ENCODE measurements at regions not wholly inside any gene's neighbourhood (a gene's known extent, or its start where the extent isn't known, plus 50 kb on each side); places are given as distances from the start of the nearest gene placed in this dataset.
"Not testable (repeated sequence)": the region's sequence is repeated elsewhere in the genome, so short reads cannot be mapped to it uniquely, and the experiment has no call there.

- DNase-seq (ENCODE audit: low read depth): no peak
These were observed 99.9 kb upstream of the FN1 start for GRCh38 chr2:215535741-215536140.

GRCh38 chr2:215535125-215535668 lies 99.3 kb upstream of the FN1 start:
- no peak for DNase-seq (ENCODE audit: low read depth)

GRCh38 chr2:215533716-215534115 lies 97.8 kb upstream of the FN1 start:
- not testable (repeated sequence) for DNase-seq (ENCODE audit: low read depth)

- no peak for DNase-seq (ENCODE audit: low read depth)
These were observed 97.0 kb upstream of the FN1 start for GRCh38 chr2:215532844-215533243.

- DNase-seq (ENCODE audit: low read depth): peak; percentile 38
These were observed 95.4 kb upstream of the FN1 start for GRCh38 chr2:215531284-215531683.

GRCh38 chr2:215530191-215530968 lies 94.5 kb upstream of the FN1 start:
- no peak for DNase-seq (ENCODE audit: low read depth)

GRCh38 chr2:215529271-215529670 lies 93.4 kb upstream of the FN1 start:
- no peak for DNase-seq (ENCODE audit: low read depth)

GRCh38 chr2:215528555-215528954 lies 92.7 kb upstream of the FN1 start:
- peak; percentile 98 for DNase-seq (ENCODE audit: low read depth)

- DNase-seq (ENCODE audit: low read depth): no peak
These were observed 91.9 kb upstream of the FN1 start for GRCh38 chr2:215527736-215528135.

GRCh38 chr2:215526341-215526740 lies 90.5 kb upstream of the FN1 start:
- DNase-seq (ENCODE audit: low read depth): no peak

- DNase-seq (ENCODE audit: low read depth): no peak
These were observed 86.4 kb upstream of the FN1 start for GRCh38 chr2:215522237-215522636.

- no peak for DNase-seq (ENCODE audit: low read depth)
These were observed 85.2 kb upstream of the FN1 start for GRCh38 chr2:215521031-215521430.

- DNase-seq (ENCODE audit: low read depth): no peak
These were observed 81.5 kb upstream of the FN1 start for GRCh38 chr2:215517391-215517790.

GRCh38 chr2:215514516-215514915 lies 78.6 kb upstream of the FN1 start:
- DNase-seq (ENCODE audit: low read depth): no peak

GRCh38 chr2:215511454-215512346 lies 75.8 kb upstream of the FN1 start:
- no peak for DNase-seq (ENCODE audit: low read depth)

- DNase-seq (ENCODE audit: low read depth): no peak
These were observed 72.0 kb upstream of the FN1 start for GRCh38 chr2:215507836-215508235.

- DNase-seq (ENCODE audit: low read depth): no peak
These were observed 71.3 kb upstream of the FN1 start for GRCh38 chr2:215507136-215507535.

- DNase-seq (ENCODE audit: low read depth): no peak
These were observed 70.7 kb upstream of the FN1 start for GRCh38 chr2:215506604-215506990.

- peak; percentile 67 for DNase-seq (ENCODE audit: low read depth)
These were observed 69.3 kb upstream of the FN1 start for GRCh38 chr2:215505044-215505786.

GRCh38 chr2:215504547-215504946 lies 68.7 kb upstream of the FN1 start:
- DNase-seq (ENCODE audit: low read depth): no peak

- DNase-seq (ENCODE audit: low read depth): no peak
These were observed 67.5 kb upstream of the FN1 start for GRCh38 chr2:215503381-215503780.

GRCh38 chr2:215500466-215500865 lies 64.6 kb upstream of the FN1 start:
- DNase-seq (ENCODE audit: low read depth): no peak

Data from HS-5 (cell line).